SK-N-MC (cell line): ENCODE measurements at regions not wholly inside any gene's neighbourhood (a gene's known extent, or its start where the extent isn't known, plus 50 kb on each side); places are given as distances from the start of the nearest gene placed in this dataset.

ENCODE experiments used
- FOXP2 ChIP-seq: optimal IDR thresholded peaks from 2 replicates; pipeline ENCODE3; 2011; ENCODE audit warnings: mild to moderate bottlenecking, moderate library complexity; ENCODE audit not compliant: insufficient read depth; ENCODE audit errors: extremely low read length, control extremely low read depth
- POLR2AphosphoS5 ChIP-seq: IDR thresholded peaks from 2 replicates; pipeline ENCODE4 v1.6.1; 2012; ENCODE audit warnings: mild to moderate bottlenecking, low read depth, low read length, borderline replicate concordance

GRCh38 chr7:17405786-17406185, 107.3 kb downstream of the AHR start:
- TF ChIP-seq POLR2AphosphoS5 (no peak), FOXP2 (no peak)
